Lower leg skin (tissue), 4 donors: ENCODE measurements at regions not wholly inside any gene's neighbourhood (a gene's known extent, or its start where the extent isn't known, plus 50 kb on each side); places are given as distances from the start of the nearest gene placed in this dataset.

Experiments
- DNase-seq, 2 donors: peaks; one replicate each; pipeline ENCODE4 v3.0.0-alpha.2; 2019; ENCODE audit warnings: low spot score in 2 of 2
- H3K4me3 ChIP-seq: fragments of 200-600 bp; sonication (generic); 2 replicates; pipeline ENCODE4 v1.5.1; 2017; ENCODE audit warnings: mild to moderate bottlenecking, low read depth; ENCODE audit not compliant: poor library complexity, severe bottlenecking
- CTCF ChIP-seq, 3 donors: fragments of 450-650 bp; IDR thresholded peaks; one replicate each; pipeline ENCODE4 v1.5.1; 2016; ENCODE audit warnings: antibody characterized with exemption in 3 of 3, mild to moderate bottlenecking in 3 of 3, moderate library complexity in 2 of 3
- POLR2A ChIP-seq, 2 donors: fragments of 450-650 bp; IDR thresholded peaks; one replicate each; pipeline ENCODE4 v1.6.1; 2016 to 2017; ENCODE audit warnings: antibody characterized with exemption in 2 of 2, mild to moderate bottlenecking in 1 of 2, moderate library complexity in 1 of 2
- WGBS, 2 donors: methylation state at CpG; one replicate each; pipeline ENCODE4 v1.1.5; 2018; 5-methylcytosine and 5-hydroxymethylcytosine counted together
- intact Hi-C: fragments of 100-400 bp; cut with DNase I; formaldehyde crosslinking; loops from one replicate; pipeline ENCODE4 v1.15.0; 2023; ENCODE audit warnings: low total_unique reads

GRCh38 chr18:55113800-55114199, 154.5 kb upstream of the CCDC68 start:
- no peak overlapping the region for H3K4me3 ChIP-seq
- TF ChIP-seq POLR2A (IDR thresholded peaks at IDR 0.05) (no peak), CTCF (IDR thresholded peaks at IDR 0.05) (no peak)
- WGBS, 2 donors: 92 to 94% methylated on average over 4 to 5 of the region's 5 CpGs
- intact Hi-C loops: no loop called here
- no peak for DNase-seq

- TF ChIP-seq CTCF (IDR thresholded peaks at IDR 0.05): no peak
- no peak for TF ChIP-seq POLR2A (IDR thresholded peaks at IDR 0.05)
These were observed 152.0 kb upstream of the CCDC68 start for GRCh38 chr18:55111271-55111670.

GRCh38 chr18:55110436-55110835, 151.2 kb upstream of the CCDC68 start:
- 66 to 69% methylated on average over 9 of the region's 9 CpGs for WGBS, 2 donors
- H3K4me3 ChIP-seq: no peak overlapping the region
- intact Hi-C loops: no loop called here
- no peak for DNase-seq
- TF ChIP-seq POLR2A (IDR thresholded peaks at IDR 0.05) (no peak), CTCF (IDR thresholded peaks at IDR 0.05) (no peak)

More at GRCh38 chr18:55111271-55111670, 152.0 kb upstream of the CCDC68 start:
- H3K4me3 ChIP-seq: no peak overlapping the region
- intact Hi-C loops: no loop called here
- DNase-seq: no peak

GRCh38 chr18:55109818-55110414, 150.7 kb upstream of the CCDC68 start:
- WGBS, 2 donors: 71 to 75% methylated on average over 2 of the region's 2 CpGs
- TF ChIP-seq POLR2A (IDR thresholded peaks at IDR 0.05) (no peak), CTCF (IDR thresholded peaks at IDR 0.05) (no peak)
- DNase-seq: no peak
- intact Hi-C loops: no loop called here
- H3K4me3 ChIP-seq: no peak overlapping the region

- H3K4me3 ChIP-seq: no peak overlapping the region
- 34 to 50% methylated on average over 3 of the region's 3 CpGs for WGBS, 2 donors
- intact Hi-C loops: no loop called here
- DNase-seq: no peak
- TF ChIP-seq CTCF (IDR thresholded peaks at IDR 0.05) (no peak), POLR2A (IDR thresholded peaks at IDR 0.05) (no peak)
These were observed 147.6 kb upstream of the CCDC68 start for GRCh38 chr18:55106906-55107305.

- intact Hi-C loops: no loop called here
- TF ChIP-seq CTCF (IDR thresholded peaks at IDR 0.05) (no peak), POLR2A (IDR thresholded peaks at IDR 0.05) (no peak)
- no peak overlapping the region for H3K4me3 ChIP-seq
- DNase-seq: no peak
- WGBS, 2 donors: 39 to 46% methylated on average over 2 of the region's 2 CpGs
These were observed 147.2 kb upstream of the CCDC68 start for GRCh38 chr18:55106466-55106865.
